ENCODE measurements at regions not wholly inside any gene's neighbourhood (a gene's known extent, or its start where the extent isn't known, plus 50 kb on each side); places are given as distances from the start of the nearest gene placed in this dataset.
"Not testable (repeated sequence)": the region's sequence is repeated elsewhere in the genome, so short reads cannot be mapped to it uniquely, and the experiment has no call there.

DNA sequence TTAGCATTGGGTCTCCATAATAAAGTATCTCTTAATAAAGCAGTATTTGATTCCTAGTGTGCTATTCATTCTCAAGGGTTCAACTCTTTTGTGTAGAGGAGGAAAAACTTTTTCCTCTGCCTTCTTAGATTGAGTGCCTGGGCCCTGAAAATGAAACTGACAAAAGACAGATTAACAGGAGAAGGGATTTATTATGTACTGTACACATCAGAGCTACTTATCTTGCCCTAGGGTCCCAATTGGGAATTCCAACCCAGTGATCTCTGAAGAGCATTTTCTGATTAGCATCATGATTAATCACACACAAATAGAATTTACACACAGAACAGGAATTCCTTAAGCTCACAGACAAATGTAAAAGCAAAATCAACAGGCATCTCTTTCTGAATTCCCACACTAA lies 128.9 kb downstream of the CD164 start:
- no peak for DNase-seq (ENCODE audit: low spot score)

DNA sequence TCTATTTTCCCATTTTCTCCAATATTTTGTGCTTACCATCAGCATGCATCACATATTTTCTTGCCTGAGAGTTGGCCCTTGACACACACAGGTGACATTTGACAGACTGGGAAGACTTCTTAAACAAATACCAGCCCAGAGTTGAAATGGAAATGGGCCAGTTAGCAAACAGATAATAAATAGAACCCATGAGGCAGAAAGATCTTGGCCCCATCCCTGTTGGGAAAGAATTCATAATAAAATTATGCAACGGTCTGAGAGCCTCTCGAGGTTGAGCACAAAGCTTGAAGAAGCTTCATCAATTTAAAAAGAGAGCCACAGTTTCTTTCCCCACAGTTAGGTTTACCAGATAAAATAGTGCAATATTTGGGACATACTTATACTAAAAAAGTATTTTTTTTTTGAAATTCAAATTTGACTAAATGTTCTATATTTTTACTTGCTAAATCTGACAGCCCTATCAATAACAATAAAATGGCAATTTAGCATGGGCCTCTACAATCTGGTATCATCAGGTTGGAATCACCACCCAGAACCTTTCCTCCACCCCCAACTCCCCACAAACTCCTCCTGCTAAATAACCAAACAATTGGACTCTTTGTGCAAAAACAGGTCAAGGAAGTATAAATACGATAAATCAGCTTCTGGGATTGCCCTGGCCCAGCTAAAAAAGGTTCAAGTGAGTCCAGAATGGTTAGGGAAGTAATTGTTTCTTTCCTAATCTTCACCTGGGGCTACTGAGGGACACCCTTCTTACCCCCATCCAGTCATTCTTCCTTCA lies 129.8 kb downstream of the CD164 start:
- DNase-seq (ENCODE audit: low spot score) = no peak

- no peak for DNase-seq (ENCODE audit: low spot score)
Observed at GRCh38 chr6:109251839-109252238, 130.4 kb downstream of the CD164 start.

- DNase-seq (ENCODE audit: low spot score) = not testable (repeated sequence)
Observed at GRCh38 chr6:109250544-109251156, 131.6 kb downstream of the CD164 start.

DNA sequence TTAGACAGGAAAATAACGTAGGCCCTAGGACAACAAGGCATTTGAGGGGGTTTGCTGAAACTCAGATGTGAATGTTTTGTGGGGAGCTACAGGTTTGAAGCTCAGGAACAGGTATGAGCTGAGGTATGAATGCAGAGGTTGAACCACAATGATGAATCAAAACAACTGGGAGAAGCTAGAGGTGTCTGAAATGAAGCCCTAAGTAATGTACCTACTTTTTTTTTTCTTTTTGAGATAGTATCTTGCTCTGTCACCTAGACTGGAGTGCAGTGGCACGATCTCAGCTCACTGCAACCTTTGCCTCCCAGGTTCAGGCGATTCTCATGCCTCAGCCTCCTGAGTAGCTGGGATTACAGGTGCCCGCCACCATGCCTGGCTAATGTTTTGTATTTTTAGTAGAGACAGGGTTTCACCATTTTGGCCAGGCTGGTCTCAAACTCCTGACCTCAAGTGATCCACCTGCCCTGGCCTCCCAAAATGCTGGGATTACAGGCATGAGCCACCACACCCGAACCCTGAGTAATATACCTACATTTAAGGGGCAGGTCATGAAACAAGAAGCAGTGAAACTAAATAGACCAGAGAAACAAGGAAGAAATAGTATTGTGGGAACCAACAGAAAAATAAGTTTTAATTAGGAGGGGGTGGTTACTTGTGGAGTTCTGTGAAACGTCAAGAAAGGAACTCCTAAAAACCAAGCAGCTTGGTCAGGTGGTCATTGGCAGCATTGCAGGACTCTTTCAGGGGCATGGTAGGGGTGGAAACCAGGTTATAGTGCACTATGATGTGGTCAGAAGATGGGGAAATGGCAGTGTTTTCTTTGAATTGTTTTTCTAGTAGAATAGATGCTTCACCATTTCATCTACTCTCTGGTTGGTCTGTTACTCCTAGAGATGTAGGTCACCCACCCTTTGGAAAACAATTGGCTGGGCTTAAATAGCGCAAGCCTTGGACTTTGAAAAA lies 138.1 kb downstream of the CD164 start:
- DNase-seq (ENCODE audit: low spot score) = no peak

- DNase-seq (ENCODE audit: low spot score) = no peak
Observed at GRCh38 chr6:109242925-109243324, 139.3 kb downstream of the CD164 start.

GRCh38 chr6:109242029-109242428 lies 140.2 kb downstream of the CD164 start:
- DNase-seq (ENCODE audit: low spot score) = no peak

DNA sequence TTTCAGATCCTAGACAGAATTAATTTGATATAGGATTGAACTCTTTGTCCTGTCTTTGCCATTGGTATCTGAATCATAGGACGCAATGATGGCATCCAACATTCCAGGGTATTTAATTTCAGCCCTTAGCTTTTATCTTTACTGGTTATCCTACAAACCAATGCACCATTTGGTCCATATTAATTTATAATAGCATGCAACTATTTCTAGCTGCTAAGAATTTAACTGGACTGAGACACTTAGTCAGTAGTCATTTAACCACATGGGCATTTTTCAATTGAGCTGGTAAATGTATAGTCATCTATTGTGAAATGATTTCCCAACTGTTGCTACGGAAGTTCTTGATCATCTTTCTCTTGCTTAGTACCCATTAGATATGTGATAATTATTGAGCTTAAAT lies 141.1 kb downstream of the CD164 start:
- peak; percentile 55 for DNase-seq (ENCODE audit: low spot score)

DNA sequence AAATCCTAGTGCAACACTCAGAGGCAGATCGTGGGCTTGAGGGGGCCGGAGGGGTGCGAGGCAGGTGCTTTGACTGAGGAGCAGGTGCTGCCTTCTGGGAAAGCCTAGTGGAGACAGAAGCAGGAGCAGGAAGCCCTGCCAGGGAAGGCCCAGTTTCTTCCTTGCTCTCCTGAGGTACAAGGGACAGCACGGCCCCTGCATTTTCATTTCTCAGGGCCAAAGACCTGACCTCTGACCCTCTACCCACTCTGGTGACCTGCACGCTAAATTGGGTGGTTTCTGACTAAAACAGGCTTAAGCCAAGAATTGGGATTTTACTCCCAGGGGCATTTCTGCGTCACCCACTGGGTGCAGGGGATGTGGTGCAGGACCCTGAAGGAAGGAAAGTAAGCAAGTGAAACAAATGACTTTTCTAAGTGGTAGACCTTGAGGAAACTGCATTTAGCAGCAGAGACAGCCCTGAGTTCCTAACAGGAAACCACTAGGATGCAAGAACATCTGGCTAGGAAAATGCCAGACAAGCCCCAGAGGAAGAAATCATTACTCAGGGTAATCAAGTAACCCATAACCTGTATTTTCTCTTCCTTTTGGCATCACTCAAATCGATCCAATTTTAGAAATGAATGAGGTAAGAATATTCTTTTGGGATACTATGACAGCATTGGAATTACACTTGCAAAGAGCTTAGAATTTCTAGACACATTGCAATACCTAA lies 141.7 kb downstream of the CD164 start:
- no peak for DNase-seq (ENCODE audit: low spot score)

DNA sequence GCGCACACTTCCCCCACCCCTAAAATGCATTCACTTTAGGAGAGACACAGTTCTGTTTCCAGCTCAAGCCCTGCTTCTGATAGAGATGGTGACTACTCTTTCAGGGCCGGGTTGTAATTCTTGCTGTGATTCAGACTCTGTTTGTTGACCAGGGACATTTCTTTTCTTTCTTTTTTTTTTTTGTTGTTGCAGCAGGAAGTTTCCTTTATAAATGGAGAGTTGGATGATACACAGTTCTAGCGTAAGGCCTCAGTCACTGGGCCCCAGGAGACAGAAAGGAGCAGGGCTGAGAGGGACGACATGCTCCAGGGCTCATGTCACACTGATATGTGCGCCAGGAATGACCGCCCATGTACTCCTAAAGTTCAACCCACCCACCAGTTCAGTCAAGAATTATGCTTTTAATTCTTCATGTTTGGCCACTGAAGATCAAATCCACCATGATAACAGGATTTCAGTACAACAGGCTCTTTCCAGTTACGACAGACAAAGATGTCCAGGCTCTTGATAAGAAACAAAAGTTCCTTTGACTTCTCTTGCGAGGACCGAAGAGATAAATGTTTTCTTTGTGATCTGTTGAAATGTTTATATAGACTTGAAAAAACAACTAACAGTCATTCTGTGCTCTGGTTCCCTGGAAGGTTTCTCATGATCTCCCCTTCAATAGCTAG lies 142.5 kb downstream of the CD164 start:
- no peak for DNase-seq (ENCODE audit: low spot score)

DNA sequence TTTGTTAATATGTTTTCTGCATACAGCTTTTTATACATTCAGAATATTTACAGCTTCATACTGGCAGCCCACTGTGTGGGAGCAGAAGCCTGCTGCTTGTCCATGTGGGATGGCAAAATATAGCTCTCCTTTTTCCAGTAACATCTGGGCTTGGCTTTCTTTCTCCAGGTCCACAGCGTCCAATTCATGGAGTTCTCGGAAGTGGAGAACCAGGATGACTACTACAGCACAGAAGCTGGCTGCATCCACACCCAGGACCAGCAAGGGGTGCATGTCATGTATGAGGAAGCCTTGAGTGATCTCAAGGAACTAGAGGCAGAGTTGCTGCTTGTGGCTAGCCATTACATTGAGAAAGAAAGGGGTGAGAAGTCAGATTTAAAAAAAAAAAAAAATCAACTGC lies 143.1 kb downstream of the CD164 start:
- DNase-seq (ENCODE audit: low spot score) = no peak

DNA sequence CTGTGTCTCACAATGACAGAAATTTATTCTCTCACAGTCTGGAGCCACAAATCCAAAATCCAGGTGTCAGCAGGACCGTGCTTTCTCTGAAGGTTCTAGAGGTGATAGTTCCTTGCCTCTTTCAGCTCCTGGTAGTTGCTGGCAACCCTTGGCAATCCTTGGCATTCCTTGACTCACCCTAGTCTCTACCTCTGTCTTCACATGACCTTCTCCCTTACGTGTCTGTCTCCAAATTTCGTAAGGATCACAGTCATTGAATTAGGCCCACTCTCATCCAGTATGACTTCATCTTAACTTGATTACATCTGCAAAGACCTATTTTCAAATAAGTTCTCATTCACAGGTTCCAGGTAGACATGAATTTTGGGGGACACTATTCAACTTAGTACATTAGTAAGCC lies 143.1 kb downstream of the CEP57L1 start:
- DNase-seq (ENCODE audit: low spot score) = no peak

- DNase-seq (ENCODE audit: low spot score) = no peak
Observed at GRCh38 chr6:109237986-109238329, 142.7 kb downstream of the CEP57L1 start.

DNA sequence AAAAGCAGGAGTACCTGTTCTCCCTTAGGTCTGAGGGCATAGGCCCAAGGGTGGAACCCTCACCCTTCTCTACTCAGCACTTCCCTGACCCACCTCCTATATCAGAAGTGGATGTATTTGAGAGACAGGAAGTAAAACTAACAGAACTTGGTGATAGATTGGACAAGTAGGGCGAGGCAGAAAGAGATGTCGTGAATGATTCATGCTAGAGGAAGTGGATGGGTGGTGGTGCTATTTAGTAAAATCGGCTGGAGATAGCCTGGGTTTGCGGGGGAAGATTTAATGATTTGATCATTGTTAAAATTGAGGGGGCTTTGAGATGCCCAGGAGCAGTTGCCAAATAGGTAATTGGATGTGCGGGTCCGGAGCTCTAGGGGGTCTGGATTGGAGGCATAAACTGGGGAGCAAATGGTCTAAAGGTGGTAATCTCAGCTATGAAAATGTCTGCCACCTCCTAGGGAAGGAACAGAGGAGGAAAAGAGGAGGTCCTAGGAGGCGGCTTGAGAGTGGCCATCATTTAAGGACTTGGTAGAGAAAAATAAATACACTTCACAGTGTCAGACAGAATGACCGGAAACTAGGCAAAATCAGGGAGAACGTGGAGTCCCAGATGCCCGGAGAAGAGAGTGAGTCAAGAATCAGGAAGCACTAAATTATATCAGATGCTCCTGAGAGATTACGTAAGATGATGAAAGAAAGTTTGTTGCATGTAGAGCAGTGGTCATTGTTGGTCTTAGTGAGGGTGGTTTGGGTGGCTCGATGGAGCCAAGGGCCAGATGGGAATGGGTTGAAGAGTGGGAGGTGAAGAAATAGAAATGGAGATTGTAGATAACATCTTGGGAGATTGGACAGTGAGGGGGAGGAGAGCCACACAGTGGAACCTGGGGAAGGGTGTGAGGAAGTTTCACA lies 142.0 kb downstream of the CEP57L1 start:
- DNase-seq (ENCODE audit: low spot score) = peak; percentile 45

DNA sequence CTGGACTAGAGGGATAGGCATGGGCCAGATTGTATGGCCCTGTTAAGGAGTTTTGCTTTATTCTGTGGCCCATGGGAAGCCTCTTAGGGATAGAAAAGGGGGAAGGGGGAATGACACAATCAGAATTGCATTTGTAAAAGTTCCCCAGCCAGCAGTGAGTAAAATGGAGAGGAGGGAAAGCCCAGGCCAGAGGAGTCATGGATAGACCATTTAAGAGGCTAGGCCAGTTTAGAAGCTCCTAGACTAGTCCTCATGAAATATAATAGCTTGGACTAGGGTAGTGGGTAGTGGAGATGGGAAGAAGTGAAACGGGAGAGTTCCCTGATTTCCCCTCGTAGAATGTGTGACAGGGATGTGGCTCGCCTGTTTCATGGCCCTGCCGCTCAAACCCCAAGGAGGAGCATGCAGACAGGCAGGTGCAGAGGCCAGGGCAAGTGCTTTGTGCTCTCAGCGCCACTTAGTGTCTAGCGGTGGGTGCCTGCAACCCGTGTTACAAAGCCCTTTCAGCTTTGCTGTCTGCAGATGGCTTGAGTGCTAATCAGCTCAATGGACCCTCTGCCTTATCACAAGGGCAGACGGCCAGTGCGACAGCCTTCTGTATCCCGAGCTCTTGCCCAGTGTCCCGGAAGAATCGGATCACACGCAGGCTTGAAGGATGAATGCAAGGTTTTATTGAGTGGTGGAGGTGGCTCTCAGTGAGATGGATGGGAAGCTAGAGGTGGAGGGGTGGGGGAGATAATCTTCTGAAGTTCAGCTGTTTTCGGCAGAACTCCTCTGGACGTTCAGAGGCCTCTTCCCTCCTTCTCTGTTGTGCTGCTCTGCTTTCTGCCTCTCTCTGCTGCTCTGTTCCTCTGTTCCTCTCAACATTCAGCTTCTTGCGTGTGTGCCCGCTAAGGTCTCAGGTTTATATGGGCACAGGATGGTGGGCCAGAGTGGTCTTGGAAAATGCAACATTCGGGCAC lies 141.1 kb downstream of the CEP57L1 start:
- DNase-seq (ENCODE audit: low spot score) = no peak

DNA sequence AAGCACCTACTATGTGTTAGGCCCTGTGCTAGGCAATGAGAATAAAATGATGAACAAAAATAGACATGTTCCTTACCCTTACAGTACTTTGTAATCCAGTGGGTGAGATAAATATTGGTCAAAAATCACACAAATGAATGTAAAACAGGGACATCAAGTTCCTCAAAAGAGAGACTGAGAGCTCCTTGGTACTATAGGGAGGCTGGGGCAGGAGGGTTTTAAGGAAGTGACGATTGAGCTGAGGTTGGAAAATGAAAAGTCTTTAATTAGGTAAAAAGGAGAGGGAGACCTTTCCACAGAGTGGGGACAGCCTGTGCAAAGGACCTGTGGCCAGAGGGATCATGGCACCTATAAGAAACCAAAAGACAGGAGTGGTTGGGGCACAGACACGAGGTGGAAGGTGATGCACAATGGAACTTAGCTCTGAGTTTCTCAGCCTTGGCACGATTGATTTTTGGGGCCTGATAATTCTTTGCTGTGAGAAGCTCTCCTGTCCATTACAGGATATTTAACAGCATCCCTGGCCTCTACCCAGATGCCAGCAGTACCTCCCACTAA lies 140.3 kb downstream of the CEP57L1 start:
- DNase-seq (ENCODE audit: low spot score) = no peak

DNA sequence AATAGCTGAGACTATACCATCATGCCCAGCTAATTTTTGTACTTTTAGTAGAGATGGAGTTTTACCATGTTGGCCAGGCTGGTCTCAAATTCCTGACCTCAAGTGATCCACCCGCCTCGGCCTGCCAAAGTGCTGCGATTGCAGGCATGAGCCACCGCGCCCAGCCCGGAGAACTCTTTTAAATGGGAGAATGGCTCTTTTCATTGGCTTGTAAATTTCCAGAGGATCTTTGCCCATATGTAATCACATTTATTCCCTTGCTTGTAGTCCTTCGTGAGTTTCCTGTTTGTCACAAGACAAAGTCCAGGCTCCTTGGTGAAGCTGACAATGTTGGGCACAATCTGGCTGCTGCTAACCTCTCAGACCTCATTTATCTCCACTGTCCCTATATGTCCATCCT lies 135.1 kb downstream of the CEP57L1 start:
- no peak for DNase-seq (ENCODE audit: low spot score)

- DNase-seq (ENCODE audit: low spot score) = no peak
Observed at GRCh38 chr6:109229536-109229935, 134.2 kb downstream of the CEP57L1 start.

DNA sequence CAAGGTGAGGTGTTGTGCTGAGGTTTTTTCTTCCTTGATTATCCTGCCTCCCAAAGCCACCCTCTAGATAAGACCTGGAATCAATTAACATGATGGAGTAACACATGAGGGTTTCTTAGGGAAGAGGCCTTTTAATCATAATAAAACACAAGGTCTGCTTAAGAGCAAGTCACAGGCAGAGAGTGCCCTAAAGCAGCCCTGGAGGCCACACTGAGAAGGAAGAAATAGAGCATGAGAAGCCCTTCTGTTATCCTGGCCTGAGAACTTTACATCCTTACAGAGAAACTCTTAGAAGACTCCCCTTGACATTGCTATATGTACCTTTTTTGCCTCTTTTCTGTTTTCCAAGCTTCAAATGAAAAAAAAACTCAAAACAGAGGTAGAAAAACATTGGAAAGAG lies 132.3 kb downstream of the CEP57L1 start:
- DNase-seq (ENCODE audit: low spot score) = no peak
